ENCODE measurements at regions not wholly inside any gene's neighbourhood (a gene's known extent, or its start where the extent isn't known, plus 50 kb on each side); places are given as distances from the start of the nearest gene placed in this dataset.
A peak's percentile ranks its signal among the peaks of the same experiment; 100 is the strongest.
"Not testable (repeated sequence)": the region's sequence is repeated elsewhere in the genome, so short reads cannot be mapped to it uniquely, and the experiment has no call there.

DNA sequence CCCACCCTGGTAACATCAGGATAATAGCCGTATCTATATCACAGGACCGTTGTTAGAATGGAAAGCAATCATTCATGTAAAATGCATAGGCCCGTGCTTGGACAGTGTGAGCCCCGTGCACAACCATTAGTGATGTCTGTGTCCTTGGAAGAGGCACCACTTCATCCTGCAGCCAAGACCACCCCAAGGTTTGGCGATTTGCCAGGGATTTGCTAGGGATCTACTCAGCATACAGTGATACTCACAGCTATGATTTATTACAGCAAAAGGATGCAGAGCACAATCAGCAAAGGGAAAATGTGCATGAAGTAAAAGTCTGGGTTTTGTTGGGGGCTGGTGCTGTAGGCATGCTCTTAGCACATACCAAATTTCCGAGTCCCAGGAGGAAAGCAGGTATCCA, 115.9 kb upstream of the PHACTR3 start:
- H3K9me3 ChIP-seq; H3K4me3 ChIP-seq; H3K36me3 ChIP-seq (replicated peaks); H3K4me1 ChIP-seq; in situ Hi-C loops (cut with MboI; ENCODE audit: low sequenced_read_pairs); DNase-seq (ENCODE audit: low spot score in 2 of 2); H3K27me3 ChIP-seq (ENCODE audit: low read depth): not testable (repeated sequence)

DNA sequence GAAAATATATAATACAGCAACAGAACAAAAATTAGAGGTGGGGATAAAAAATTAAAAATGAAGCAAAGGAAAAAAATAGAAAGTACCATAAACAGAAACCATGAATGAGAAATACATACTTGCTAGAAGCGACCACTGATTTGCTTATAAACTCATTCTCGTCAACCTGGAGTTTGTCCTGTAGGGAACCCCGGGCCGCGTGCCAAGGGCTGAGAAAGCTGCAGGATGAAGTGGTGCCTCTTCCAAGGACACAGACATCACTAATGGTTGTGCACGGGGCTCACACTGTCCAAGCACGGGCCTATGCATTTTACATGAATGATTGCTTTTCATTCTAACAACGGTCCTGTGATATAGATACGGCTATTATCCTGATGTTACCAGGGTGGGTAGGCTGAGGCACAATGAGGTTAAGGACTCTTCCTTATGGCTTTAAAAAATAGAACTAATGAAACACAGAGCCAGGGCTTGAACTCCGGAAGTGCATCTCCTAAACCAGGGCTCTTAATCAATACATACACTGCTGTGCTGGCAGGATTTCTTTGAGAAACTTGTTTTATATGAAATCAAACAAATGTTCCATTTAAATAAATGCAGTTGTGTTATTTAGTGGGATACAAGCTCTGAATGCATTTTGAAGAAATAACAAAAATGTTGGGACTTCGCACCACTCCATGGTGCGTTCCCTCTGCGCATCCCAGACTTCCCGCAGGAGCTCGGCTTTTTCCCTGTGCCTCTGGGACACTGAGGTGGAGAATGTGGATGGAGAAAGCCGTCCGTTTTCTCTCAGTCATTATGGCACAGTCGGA, 113.9 kb upstream of the PHACTR3 start:
- H3K4me1 ChIP-seq; H3K27me3 ChIP-seq (ENCODE audit: low read depth); in situ Hi-C loops (cut with MboI; ENCODE audit: low sequenced_read_pairs); H3K36me3 ChIP-seq (replicated peaks); DNase-seq (ENCODE audit: low spot score in 2 of 2); H3K4me3 ChIP-seq; H3K9me3 ChIP-seq: not testable (repeated sequence)

DNA sequence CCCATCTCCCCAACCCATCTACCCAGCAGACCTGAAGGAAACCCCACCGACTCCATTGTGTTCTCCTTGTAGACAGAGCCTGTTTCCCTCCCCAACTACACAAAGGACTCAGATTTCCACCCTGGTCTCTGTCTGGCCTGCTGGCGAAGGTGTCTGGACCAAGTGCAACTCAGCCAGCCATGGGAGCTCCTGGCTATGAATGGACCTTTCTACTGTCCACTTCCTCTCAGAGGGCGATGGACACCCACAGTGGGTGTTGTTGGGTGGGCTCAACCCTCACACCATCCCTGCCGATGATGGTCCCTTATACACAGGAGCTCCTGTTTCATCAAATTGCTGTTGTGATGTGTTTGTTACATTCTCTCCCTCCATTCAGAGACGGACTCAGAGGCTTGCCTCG, 112.5 kb upstream of the PHACTR3 start:
- Histone ChIP-seq H3K4me1 (no peaks in the 10 kb centered on the region), H3K36me3 (replicated peaks) (no peaks in the 10 kb centered on the region), H3K27me3 (ENCODE audit: low read depth) (no peaks in the 10 kb centered on the region), H3K4me3 (no peak overlapping the region), H3K9me3 (no peaks in the 10 kb centered on the region)
- DNase-seq (ENCODE audit: low spot score in 2 of 2) = no peak
- in situ Hi-C loops (cut with MboI; ENCODE audit: low sequenced_read_pairs) = no loop called here

DNA sequence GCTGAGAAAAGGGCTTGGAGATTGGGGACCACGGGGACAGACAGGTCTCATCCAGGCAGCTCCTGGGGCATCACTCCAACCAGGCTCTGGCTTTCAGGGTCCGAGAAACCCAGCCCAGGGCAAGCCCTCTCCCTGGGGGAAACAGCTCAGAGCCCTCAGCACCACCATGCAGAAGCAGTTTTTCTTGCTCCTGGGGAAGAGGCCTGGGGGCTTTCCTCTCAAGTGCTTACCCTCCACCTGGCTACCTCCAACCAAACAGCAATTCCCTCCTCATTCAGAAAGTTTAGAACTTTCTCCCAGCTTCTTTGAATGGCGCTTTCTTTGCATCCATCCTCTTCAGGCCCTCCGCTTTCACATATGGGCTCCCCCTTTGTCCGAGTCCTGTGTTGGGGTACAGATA, 110.4 kb upstream of the PHACTR3 start:
- H3K27me3 ChIP-seq (ENCODE audit: low read depth) = no peaks in the 10 kb centered on the region
- H3K9me3 ChIP-seq = no peaks in the 10 kb centered on the region
- in situ Hi-C loops (cut with MboI; ENCODE audit: low sequenced_read_pairs) = no loop called here
- H3K4me3 ChIP-seq = no peak overlapping the region
- DNase-seq (ENCODE audit: low spot score in 2 of 2) = no peak
- no peaks in the 10 kb centered on the region for H3K4me1 ChIP-seq
- H3K36me3 ChIP-seq (replicated peaks) = no peaks in the 10 kb centered on the region

DNA sequence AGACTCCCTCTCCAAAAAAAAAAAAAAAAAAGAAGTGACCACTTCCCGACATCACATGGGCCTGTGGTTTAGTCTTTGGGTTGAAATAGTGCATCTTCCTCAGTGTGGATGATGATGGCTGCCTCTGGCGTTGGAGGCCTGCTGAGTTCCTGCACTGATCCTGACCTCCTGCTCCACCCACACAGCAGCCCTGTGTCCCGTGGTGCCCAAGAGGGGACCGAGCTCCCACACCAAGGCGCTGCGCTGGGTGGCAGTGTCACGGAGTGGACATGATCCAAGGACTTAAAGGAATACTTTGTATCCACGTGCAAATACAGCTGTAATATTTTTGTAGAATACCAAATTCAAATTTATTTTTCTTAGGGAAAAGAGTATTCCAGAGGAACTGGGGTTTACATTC, 109.2 kb upstream of the PHACTR3 start:
- no peak for DNase-seq (ENCODE audit: low spot score in 2 of 2)
- Histone ChIP-seq H3K36me3 (replicated peaks) (no peaks in the 10 kb centered on the region), H3K9me3 (no peaks in the 10 kb centered on the region), H3K4me1 (no peaks in the 10 kb centered on the region), H3K27me3 (ENCODE audit: low read depth) (no peaks in the 10 kb centered on the region), H3K4me3 (no peak overlapping the region)
- in situ Hi-C loops (cut with MboI; ENCODE audit: low sequenced_read_pairs) = no loop called here

DNA sequence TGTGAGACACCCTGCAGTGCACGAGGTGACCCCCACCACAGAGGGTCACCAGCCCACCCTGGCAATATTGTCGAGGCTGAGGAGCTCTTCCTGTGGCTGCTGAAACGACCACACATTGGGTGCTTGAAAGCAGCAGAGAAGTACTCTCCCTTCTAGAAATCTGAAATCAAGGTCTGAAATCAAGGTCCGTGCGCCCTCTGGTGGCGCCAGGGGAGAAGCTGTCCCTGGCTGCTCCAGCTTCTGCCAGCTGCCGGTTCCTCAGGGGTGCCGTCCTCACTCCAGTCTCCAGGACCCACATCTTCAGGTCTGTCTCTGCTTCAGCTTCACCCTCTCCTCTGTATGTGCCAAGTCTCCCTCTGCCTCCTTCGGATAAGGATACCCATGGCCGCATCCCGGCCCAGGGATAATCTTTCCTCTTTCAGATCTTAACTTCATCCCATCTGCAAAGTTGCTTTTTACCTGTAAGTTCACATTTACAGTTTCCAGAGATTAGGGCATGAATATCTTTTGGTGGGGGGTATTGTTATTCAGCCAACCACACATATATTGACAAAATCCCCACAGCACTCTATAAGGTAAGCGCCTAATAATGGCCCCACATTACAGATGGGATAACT, 108.3 kb upstream of the PHACTR3 start:
- H3K27me3 ChIP-seq (ENCODE audit: low read depth) = no peaks in the 10 kb centered on the region
- DNase-seq (ENCODE audit: low spot score in 2 of 2) = peak; percentile 42 to 77
- no peak overlapping the region for H3K4me3 ChIP-seq
- H3K36me3 ChIP-seq (replicated peaks) = no peaks in the 10 kb centered on the region
- H3K9me3 ChIP-seq = no peaks in the 10 kb centered on the region
- no peaks in the 10 kb centered on the region for H3K4me1 ChIP-seq
- in situ Hi-C loops (cut with MboI; ENCODE audit: low sequenced_read_pairs) = no loop called here

DNA sequence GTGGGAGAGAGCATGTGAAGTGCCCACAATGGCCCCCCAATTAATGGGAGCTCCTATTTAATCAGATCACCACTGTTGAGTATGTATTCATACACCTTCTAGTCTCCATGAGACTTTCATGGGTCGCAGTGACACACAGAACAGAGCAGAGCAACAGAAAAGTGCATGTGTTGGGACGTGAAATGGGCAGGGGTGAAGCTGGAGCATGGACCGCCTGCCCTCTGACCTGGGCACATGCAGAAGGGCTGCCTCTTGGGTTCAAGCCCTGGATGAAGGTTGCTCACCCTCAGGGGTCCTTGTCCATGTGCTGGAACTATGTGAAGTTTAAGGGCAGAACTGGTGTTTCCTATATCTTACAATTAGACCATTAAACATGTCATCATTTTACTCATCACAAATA, 106.0 kb upstream of the PHACTR3 start:
- Histone ChIP-seq H3K36me3 (replicated peaks) (no peaks in the 10 kb centered on the region), H3K4me1 (no peaks in the 10 kb centered on the region), H3K9me3 (no peaks in the 10 kb centered on the region), H3K27me3 (ENCODE audit: low read depth) (no peaks in the 10 kb centered on the region), H3K4me3 (no peak overlapping the region)
- in situ Hi-C loops (cut with MboI; ENCODE audit: low sequenced_read_pairs) = no loop called here
- no peak for DNase-seq (ENCODE audit: low spot score in 2 of 2)

DNA sequence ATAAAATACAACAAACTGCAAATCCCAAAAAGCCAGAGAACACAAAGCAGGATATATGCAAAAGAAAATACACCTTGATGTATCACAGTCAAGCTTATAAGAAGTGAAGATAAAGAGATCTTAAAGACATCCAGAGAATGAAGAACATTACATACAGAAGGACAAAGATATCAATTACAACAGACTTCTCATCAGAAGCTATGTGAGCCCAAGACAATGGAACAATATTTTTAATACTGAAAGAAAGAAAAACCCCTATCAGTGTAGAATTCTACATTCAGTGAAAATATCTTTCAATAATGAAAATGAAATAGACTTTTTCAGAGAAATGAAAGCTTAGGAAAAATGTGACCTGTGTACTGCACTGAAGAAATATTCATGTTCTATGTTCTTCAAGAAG, 104.5 kb upstream of the PHACTR3 start:
- in situ Hi-C loops (cut with MboI; ENCODE audit: low sequenced_read_pairs) = no loop called here
- no peak for DNase-seq (ENCODE audit: low spot score in 2 of 2)
- Histone ChIP-seq H3K4me1 (no peaks in the 10 kb centered on the region), H3K9me3 (no peaks in the 10 kb centered on the region), H3K27me3 (ENCODE audit: low read depth) (no peaks in the 10 kb centered on the region), H3K36me3 (replicated peaks) (no peaks in the 10 kb centered on the region), H3K4me3 (no peak overlapping the region)

DNA sequence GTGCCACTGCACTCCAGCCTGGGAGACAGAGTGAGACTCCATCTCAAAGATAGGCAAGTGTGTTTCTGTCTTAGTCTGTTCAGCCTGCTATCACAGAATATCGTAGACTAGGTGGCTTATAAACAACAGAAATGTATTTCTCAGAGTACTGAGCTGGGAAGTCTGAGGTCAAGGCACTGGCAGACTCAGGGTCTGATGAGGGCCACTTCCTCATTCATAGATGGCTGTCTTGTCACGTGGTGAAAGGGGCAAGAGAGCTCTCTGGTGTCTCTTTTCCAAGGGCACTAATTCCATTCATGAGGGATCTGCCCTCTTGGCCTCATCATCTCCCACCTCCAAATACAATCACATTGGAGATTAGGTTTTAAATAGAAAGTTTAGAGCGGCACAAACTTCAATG, 95.6 kb upstream of the PHACTR3 start:
- Histone ChIP-seq H3K9me3 (no peaks in the 10 kb centered on the region), H3K4me1 (no peaks in the 10 kb centered on the region), H3K27me3 (ENCODE audit: low read depth) (no peaks in the 10 kb centered on the region; the same call in 1 of the 2 replicates), H3K36me3 (replicated peaks) (no peaks in the 10 kb centered on the region), H3K4me3 (no peak overlapping the region)
- in situ Hi-C loops (cut with MboI; ENCODE audit: low sequenced_read_pairs) = no loop called here
- DNase-seq (ENCODE audit: low spot score in 2 of 2) = no peak

DNA sequence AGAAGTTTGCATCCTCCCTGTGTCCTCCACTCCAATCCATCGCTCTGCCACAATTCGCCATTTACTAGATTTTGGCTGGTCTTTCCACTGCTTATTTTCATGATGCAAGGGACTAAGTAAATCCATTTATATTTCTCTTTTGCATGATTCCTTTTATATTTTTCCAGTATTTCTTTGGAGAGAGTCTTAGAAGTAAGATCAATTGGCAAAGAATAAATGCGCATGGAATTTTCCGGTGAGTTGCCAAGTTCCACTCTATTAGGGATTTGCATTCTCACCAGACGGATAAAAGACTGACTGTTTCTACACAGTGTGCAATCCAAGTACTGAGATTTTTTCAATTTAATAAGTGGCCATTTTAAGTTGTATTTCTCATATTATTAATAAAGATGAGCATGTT, 91.7 kb upstream of the PHACTR3 start:
- in situ Hi-C loops (cut with MboI; ENCODE audit: low sequenced_read_pairs) = no loop called here
- H3K4me1 ChIP-seq = no peaks in the 10 kb centered on the region
- no peaks in the 10 kb centered on the region for H3K9me3 ChIP-seq
- no peak overlapping the region for H3K4me3 ChIP-seq
- H3K27me3 ChIP-seq (ENCODE audit: low read depth) = no peaks in the 10 kb centered on the region; the same call in 1 of the 2 replicates
- H3K36me3 ChIP-seq (replicated peaks) = no peaks in the 10 kb centered on the region
- DNase-seq (ENCODE audit: low spot score in 2 of 2) = no peak

DNA sequence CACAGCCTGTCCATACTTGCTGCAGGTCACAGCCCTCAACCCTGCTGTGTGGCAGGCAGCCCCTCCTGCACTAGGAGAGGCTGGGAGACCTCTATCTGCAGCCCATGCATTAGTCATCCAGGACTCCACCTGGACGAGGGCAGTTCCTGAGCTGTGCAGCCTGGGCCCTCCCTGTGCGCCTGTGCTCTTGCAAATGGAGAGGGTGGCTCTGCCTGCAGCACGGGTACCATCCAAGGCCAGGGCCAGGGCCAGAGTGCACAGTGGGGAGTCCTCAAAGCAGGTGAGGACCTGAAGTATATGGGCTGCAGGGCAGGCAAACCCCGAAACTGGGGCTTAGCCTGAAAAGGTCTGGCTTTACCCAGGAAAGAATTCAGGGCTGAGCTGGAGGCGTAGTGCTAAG, 89.8 kb upstream of the PHACTR3 start:
- H3K36me3 ChIP-seq (replicated peaks) = no peaks in the 10 kb centered on the region
- in situ Hi-C loops (cut with MboI; ENCODE audit: low sequenced_read_pairs) = no loop called here

DNA sequence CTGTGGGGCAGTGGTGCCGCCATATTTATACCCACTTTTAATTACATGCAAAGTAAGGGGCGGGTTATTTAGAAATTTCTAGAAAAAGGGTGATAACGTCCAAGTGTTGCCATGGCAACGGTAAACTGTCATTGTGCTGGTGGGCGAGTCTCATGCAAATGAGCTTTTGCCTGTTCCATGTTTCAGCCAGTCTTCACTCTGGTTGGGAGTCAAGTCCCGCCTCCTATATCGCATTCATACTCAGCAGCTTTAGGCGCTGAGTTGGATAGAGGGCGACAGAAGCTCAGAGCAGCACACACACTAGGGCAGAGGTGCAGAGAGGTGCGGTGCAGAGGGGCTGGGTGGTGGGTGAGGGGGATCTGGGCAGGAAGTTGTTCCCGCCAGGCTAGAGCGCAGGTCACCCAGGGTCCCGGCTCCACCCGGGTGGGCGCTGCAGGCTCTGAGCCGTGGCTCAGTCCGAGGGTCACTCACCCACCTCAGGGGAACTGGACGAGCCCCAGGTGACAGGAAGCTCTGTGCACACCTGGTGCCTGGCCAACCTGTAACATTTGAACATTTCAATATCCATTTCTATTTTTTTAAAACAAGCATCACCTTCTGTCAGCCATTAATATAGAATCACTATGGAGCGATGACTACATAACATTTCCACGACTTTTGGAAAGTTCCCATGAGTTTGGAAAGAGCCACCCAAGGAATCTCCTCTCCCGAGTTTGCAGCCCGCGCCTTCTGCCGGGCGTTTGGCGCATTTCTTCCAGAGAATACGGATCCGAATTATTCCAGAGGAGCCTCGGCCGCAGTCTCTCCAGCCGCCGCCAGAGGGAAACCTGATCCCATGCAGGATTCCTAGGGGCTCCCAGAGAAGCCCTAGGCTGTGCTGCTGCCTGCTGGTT, 89.1 kb upstream of the PHACTR3 start:
- Histone ChIP-seq H3K4me3 (no peak overlapping the region), H3K27me3 (ENCODE audit: low read depth) (no peaks in the 10 kb centered on the region; the same call in 1 of the 2 replicates), H3K9me3 (no peaks in the 10 kb centered on the region), H3K36me3 (replicated peaks) (no peaks in the 10 kb centered on the region), H3K4me1 (no peaks in the 10 kb centered on the region)
- in situ Hi-C loops (cut with MboI; ENCODE audit: low sequenced_read_pairs) = no loop called here
- DNase-seq (ENCODE audit: low spot score in 2 of 2) = peak; percentile 66 to 89

More for the DNA sequence above, 89.8 kb upstream of the PHACTR3 start:
- Histone ChIP-seq H3K4me3 (no peak overlapping the region), H3K4me1 (no peaks in the 10 kb centered on the region), H3K27me3 (ENCODE audit: low read depth) (no peaks in the 10 kb centered on the region; the same call in 1 of the 2 replicates), H3K9me3 (no peaks in the 10 kb centered on the region)
- DNase-seq (ENCODE audit: low spot score in 2 of 2) = no peak

DNA sequence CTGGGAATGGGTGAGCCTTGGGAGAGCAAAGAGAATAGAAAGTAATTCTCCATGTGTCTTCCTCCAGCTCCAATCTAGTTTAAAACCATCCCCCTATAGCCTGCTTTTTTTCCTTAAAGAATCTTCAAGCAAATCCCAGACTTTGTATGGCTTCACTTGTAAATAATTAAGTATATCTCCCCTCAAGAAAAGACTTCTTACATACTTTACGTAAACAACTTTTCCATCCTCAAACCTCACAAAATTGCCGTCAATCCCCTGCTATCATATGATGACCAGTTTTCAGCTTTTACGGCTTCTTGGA, 88.5 kb upstream of the PHACTR3 start:
- H3K4me3 ChIP-seq = no peak overlapping the region
- H3K9me3 ChIP-seq = no peaks in the 10 kb centered on the region
- in situ Hi-C loops (cut with MboI; ENCODE audit: low sequenced_read_pairs) = no loop called here
- H3K36me3 ChIP-seq (replicated peaks) = no peaks in the 10 kb centered on the region
- no peaks in the 10 kb centered on the region for H3K4me1 ChIP-seq
- H3K27me3 ChIP-seq (ENCODE audit: low read depth) = no peaks in the 10 kb centered on the region; the same call in 1 of the 2 replicates
- no peak for DNase-seq (ENCODE audit: low spot score in 2 of 2)

Measured in HAP-1 (cell line).